ENCODE measurements at regions not wholly inside any gene's neighbourhood (a gene's known extent, or its start where the extent isn't known, plus 50 kb on each side); places are given as distances from the start of the nearest gene placed in this dataset.

DNA sequence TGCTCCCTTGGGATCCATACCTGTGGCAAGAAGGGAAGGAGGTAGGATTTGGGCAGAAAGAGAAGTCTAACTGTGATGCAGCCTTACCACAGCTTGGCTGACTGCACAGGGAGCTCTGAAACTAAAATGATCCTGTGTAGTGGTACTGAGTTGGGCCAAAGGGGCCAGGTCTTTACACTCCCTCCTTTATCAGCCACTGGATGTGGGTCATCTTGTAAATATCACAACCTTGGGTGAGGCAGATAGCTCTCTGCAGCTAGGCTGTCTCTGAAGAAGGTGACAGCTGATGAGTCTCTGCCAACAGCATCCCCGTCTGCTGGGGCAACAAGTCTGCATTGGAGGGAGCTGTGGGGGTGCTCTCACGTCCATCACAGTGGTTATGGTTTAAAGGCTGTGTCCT is 95.9 kb upstream of the CAND1 start:
- no peak for DNase-seq

- DNase-seq: no peak
Measured at GRCh38 chr12:67182551-67182950, 86.6 kb upstream of the CAND1 start.

GRCh38 chr12:67193704-67194103 is 75.5 kb upstream of the CAND1 start:
- DNase-seq: no peak

DNA sequence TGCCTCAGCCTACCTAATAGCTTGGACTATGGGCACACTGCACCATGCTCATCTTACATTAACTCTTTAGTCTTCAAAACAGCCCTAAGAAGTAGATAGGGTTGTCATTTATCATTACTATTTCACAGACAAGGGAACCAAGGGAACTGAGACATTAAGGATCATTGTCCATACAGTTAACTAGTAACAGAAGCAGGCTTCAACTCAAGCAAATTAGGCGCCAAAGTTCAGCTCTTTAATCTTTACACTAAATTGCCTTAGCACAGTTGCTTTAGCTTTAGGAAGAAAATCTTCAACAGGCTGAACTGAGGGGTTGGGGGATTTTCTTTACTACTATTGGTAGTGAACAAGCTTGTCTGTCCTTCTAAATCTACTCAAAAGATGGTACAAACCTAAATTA is 68.8 kb upstream of the CAND1 start:
- DNase-seq: no peak

DNA sequence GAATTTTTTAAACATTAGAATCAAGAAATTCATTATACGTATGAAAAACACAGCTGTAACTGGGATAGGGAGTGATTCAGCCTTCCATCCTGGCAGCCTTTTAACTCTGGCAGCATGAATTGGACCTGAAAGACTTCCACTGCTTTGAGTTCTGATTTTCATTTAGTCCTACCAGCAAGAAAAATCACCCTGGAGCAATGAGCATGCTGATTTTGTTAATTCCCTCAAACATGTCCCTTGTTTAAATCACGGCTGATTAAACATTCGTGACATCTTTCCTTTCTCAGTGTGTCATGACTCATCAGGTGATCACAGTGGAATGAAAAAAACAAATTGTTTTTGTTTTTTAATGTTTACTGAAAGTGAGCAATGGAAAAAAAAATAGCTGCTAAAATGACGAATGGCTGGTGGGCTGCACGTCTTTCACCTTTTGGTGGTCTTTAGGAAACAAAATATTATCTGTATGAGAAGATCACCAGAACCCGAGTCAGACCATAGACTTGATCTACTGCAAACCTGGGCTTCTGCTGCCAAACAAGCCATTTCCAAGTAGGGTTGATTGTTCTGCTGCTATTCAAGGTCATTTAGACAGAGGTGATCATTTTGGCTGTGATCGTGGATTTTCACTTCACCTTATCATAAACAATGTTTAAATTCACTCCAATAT is 67.0 kb upstream of the CAND1 start:
- peak; percentile 71 for DNase-seq

GRCh38 chr12:67202678-67203012 is 66.5 kb upstream of the CAND1 start:
- no peak for DNase-seq

DNA sequence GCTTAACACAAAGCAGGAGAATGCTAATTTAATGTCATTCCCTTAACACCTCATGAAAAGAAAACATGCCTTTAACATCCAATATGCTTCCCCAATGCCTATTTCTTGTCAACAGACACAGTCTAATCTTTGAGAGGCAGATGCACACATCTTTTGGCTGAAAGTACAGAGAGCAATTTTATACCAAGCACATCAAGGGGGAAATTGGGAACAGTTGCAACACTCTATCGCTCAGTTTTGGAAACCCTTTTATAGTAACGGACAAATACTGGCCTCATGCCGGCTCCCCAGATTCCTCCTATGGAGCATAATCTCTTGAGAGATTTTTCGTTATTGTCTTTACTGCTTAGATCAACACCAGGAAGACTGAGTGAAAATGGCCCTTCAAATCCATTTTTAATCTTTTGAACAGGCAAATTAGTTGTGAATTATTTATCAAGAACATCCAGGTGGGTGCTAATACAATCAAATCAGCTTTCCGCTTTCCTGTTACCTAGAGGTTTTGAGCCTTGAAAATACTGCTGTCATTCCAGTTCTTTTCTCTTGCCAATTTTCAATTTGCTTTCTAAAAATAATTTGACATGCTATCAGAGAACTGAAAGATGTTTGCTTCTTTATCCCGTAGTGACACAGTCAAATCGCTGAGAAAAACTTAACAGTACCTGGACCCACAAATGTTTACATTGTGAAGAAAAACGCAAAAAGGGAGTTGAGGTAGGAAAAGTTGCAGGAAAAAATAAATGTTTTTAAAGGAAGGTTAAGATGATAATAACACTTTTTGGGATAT is 60.7 kb upstream of the CAND1 start:
- DNase-seq: no peak

DNA sequence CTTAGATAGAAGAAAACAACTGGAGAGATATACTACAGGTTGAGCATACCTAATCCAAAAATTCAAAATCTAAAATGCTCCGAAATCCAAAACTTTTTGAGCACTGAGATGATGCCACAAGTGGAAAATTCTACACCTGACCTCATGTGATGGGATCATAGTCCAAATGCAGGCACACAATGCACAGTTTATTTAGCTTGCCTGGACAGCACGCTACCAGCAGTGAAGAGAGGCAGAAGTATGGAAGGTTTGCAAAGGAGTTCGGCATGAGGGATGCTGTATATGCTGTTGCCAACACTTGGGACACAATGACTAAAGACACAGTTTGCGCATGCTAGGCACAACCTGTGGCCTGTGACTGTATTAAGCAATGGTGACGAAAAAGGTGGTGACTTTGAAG is 58.1 kb upstream of the CAND1 start:
- DNase-seq: no peak

DNA sequence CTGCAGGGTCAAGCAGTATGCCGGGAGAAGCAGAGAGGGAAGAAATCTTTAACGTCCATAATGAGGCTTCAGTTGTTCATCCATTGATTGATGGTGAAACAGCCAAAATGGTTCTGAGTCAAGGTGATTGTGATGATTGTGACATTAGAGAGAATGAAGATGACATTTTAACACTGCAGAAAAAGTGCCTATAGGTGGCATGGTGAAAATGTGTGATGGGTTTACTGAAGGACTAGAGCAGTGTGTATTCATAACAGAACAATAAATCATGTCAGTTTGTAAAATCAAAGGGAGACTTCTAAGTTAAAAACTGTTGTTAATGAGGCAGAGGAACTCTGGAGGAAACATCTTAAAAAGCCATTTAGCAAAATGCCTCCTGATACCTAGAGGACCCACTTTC is 57.7 kb upstream of the CAND1 start:
- DNase-seq: no peak

GRCh38 chr12:67217647-67218046 is 51.5 kb upstream of the CAND1 start:
- no peak for DNase-seq
